ENCODE measurements at regions not wholly inside any gene's neighbourhood (a gene's known extent, or its start where the extent isn't known, plus 50 kb on each side); places are given as distances from the start of the nearest gene placed in this dataset.
"Not testable (repeated sequence)": the region's sequence is repeated elsewhere in the genome, so short reads cannot be mapped to it uniquely, and the experiment has no call there.

GRCh38 chrX:1103360-1103759 lies 109.1 kb downstream of the CRLF2 start:
- DNase-seq (ENCODE audit: low read depth, low spot score): no peak

DNA sequence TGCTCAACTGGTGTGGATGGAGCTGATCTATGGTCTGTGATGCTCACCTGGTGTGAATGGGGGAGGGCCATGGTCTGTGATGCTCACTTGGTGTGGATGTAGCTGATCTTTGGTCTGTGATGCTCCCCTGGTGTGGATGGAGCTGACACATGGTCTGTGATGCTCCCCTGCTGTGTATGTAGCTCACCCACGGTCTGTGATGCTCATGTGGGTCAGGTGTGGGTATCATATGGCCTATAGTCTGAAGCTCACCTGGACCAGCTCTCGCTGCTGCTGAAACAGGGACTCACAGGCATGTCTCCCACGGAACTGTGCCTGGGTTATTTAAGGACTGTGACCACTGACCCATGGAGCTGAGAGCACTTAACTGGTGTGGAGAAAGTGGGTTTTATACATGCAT lies 109.7 kb downstream of the CRLF2 start:
- no peak for DNase-seq (ENCODE audit: low read depth, low spot score)

DNA sequence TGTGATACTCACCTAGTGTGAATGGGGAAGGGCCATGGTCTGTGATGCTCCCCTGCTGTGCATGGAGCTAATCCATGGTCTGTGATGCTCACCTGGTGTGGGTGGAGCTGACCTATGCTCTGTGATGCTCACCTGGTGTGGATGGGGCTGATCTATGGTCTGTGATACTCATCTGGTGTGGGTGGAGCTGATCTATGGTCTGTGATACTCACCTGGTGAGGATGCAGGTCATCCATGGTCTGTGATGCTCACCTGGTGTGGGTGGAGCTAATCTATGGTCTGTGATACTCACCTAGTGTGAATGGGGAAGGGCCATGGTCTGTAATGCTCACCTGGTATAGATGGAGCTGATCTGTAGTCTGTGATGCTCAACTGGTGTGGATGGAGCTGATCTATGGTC lies 110.2 kb downstream of the CRLF2 start:
- not testable (repeated sequence) for DNase-seq (ENCODE audit: low read depth, low spot score)

DNA sequence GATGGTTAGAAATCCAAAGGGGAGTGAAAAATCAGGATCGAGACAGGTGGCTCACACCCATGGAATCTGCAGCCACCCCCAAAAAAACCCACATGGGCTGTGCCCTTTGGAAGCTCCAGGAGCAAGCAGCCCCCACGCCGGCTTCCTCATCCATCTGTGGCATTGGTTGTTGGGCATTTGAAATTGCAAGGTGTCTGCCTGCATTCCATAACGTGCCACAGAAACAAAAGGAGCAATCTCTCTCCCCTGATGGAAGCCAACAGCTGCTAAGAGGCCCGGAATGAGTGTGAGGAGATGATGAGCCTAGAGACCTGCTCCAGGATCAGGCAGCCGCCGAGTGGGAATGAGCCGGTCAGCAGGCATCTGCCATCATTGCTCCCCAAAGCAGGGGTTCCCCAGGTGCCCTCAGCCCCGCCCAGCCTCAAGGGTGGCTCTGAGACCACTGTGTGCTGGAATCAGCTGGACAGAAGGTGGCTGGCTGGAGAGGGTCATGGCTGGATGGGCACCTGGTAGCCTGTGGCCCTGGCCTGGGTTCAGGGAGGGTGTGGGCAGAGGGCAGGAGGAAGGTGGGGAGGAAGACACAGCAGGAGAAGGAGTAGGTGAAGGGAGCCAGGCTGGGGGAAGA lies 113.2 kb downstream of the CRLF2 start:
- no peak for DNase-seq (ENCODE audit: low read depth, low spot score)

DNA sequence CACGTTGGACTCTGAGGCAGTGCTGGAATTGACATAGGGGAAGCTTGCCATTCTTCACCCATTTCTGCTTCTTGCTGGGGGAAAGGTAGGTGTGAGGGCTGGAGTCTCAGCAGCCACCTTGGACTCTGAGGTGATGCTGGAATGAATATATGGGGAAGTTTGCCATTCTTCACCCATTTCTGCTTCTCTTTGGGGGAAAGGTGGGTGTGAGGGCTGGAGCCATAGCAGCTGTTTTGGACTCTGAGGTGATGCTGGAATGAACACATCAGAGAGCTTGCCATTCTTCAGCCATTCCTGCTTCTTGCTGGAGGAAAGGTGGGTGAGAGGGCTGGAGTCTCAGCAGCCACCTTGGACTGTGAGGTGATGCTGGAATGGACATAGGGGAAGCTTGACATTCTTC lies 115.1 kb downstream of the CRLF2 start:
- no peak for DNase-seq (ENCODE audit: low read depth, low spot score)

DNA sequence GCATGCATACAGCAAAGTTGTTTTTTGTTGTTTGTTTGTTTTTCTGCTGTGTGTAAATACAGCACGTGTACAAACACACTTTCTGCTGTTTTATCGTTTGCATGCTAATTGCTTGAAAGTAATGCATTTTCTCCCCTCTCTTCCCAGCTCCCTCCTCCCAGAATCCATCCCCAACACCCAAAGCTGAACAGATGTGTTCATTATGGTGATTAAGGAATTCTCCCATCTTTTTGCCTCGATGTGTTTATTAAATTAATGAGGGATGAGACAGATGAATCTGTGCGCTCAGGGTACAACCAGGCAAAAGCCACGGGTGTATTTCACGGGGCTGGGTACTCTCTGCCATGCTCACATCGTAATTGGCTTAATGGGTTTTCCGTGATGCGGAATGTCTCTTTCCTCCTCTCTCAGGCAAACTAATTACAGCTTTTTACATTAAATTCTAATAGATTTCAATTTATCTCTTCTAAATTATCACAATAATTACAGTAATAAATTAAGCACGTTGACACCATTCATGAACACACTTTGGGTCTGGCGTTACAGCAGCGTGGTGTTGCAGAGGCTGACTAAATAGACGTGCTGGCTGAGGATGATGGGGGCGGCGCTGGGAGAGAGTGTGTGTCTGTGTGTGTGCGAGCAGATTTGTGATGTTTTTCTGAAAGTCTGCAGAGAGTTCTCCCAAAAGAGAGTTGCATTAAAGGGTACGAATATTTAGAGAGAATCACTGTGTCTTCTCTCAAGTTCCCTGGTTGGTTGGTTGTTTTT lies 117.7 kb downstream of the CRLF2 start:
- DNase-seq (ENCODE audit: low read depth, low spot score): no peak

DNA sequence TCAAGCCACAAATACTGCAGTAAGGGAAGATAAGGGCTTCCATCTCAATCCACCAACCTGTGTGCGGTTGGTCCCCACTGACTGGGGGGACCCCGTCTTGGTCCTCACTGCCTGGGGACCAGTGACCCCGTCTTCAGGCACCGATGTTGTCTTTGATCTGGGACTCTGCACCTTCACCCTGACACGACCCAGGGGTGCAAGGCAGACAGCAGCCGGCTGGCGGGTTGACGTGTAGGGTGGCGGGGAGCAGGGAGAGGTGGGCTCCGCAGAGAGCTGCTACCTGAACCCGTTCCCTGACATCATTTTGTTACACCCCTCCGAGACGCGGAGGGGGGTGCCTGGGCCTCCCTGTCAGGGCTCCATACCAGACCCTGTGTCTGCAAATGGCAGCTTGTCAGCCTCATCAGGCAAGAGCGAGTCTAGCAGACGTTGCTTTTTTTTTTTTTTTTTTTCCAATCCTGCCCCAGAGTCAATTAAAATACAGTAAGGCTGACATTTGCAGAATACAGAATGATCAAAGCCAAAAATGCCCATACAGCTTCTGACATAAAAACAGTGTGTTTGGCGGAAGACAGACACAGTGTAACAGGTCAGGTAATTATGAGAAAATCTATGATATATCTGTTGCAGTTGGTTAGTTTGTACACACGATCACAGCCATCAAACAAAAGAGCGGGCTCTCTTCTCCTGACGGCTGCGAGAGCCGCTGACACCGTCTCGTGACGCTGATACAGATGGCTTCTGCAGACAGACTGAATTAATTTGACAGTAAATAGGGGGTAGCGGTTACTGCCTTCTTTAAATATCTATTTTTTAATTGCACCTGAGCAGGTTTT lies 118.6 kb downstream of the CRLF2 start:
- DNase-seq (ENCODE audit: low read depth, low spot score): no peak

DNA sequence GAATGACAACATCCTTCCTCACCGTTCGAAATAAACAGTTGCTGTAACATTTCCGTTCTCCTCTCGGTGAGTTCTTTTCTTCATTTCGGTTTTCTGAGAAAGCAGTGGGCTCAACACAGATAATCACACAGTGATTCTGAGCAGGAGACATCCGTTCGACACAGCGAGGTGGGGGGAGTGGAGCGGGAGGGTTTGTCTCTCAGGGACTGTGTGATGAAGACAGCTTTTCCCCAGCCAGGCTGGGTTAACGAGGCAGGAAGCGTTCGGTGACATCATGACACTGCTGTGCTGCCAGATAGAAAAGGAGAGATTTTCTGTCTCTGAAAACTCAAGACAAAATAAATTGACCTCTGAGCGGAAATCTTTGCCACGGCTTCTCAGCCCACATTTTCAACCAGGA lies 119.3 kb downstream of the CRLF2 start:
- no peak for DNase-seq (ENCODE audit: low read depth, low spot score)

GRCh38 chrX:1086444-1087409 lies 125.7 kb downstream of the CRLF2 start:
- no peak for DNase-seq (ENCODE audit: low read depth, low spot score)

DNA sequence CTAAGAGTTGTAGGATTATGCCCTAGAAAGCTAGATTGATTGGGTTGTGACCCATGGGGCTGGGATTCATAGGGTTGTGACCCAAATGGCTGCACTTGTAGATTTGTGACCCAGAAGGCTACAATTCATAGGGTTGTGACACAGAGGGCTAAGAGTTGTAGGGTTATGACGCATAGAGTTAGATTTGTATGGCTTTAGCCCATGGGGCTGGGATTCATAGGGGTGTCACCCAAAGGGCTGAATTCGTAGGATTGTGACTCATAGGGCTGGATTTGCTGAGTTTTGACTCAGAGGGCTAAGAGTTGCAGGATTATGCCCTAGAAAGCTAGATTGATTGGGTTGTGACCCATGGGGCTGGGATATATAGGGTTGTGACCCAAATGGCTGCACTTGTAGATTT lies 126.6 kb downstream of the CRLF2 start:
- not testable (repeated sequence) for DNase-seq (ENCODE audit: low read depth, low spot score)

DNA sequence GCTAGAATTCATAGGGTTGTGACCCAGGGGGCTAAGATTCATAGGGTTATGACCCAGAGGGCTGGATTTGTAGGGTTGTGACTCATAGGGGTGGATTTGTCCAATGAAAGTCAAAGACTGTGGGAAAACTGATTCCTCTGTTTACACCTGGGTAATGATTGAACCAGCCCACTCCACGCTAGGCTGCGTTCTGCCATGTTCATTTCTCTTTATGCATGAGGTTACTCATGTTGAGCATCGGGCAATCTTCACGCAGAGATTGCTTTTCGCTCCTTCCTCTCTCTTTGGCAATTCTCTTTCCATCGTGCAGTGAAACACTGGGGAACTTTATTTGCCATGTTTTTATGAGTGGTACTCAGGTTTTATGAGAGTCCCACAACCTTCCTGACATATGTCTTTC lies 127.8 kb downstream of the CRLF2 start:
- no peak for DNase-seq (ENCODE audit: low read depth, low spot score)

DNA sequence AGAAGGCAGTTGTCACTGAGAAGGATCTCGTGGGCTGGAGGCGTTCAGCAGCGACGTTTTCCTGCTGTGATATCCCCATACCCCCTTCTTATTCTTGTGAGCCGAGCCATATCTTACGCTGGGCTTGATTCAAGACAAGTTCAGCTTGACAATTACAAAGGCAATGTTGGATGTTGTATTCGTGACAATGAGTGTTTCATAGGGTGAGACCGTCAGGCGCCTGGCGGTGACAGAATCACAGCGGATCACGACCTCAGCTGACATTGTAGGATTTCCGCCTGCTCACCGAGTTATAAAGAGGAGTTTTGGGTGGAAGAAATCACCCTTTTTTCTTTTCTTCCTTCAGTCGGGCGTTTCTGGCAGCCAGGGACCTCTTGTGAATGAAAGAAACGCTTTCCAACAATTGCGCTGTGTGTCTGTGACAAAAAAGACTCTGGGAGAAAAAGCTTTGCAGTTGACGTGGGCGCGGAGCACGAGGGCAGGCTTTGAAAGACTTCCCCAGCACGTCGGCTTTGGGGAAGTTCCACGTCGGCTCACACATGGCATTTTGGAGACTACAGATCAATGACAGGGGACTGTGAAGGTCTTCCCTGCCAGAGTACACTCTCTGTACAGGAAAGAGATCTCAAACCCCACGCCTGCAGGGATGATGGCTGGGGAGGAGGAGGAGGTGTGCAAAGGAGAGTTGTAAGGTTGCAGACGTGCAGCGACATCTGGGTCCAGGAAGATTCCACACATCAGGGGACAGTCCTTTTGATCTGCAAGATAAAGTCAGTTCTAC lies 135.4 kb downstream of the CRLF2 start:
- peak; percentile 24 for DNase-seq (ENCODE audit: low read depth, low spot score)

GRCh38 chrX:1075741-1076140 lies 136.7 kb downstream of the CRLF2 start:
- no peak for DNase-seq (ENCODE audit: low read depth, low spot score)

GRCh38 chrX:1075156-1075555 lies 137.3 kb downstream of the CRLF2 start:
- no peak for DNase-seq (ENCODE audit: low read depth, low spot score)

GRCh38 chrX:1074755-1075154 lies 137.7 kb downstream of the CRLF2 start:
- DNase-seq (ENCODE audit: low read depth, low spot score): no peak

- DNase-seq (ENCODE audit: low read depth, low spot score): no peak
These were observed 138.3 kb downstream of the CRLF2 start for GRCh38 chrX:1074172-1074571.

DNA sequence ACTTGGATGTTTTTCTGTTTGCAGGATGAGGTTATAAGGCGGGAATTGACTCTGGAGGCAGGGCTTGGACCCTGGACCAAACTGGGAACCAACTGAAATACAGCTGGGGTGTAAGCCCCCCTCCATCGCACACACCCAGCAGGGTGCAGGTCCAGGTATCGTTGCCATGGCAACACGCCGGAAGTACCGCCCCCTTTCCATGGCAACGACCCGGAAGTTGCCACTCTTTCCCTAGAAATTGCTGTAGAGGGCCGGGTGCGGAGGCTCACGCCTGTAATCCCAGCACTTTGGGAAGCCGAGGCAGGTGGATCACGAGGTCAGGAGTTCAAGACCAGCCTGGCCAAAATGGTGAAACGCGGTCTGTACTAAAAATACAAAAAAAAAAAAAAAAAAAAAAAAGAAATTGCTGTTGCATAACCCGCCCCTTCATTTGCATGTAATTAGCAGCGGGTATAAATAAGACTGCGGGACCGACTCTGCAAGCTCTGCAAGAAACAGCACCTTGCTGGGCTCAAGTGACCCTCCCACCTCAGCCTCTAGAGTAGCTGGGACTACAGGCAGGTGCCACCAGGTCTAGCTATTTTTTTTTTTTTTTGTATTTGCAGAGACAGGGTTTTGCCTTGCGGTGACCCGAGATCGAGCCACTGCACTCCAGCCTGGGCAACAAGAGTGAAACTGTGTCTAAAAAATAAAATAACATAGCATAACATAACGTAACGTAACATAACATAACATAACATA lies 139.6 kb downstream of the CRLF2 start:
- peak; percentile 94 for DNase-seq (ENCODE audit: low read depth, low spot score)

- DNase-seq (ENCODE audit: low read depth, low spot score): no peak
These were observed 141.1 kb downstream of the CRLF2 start for GRCh38 chrX:1071351-1071750.

DNA sequence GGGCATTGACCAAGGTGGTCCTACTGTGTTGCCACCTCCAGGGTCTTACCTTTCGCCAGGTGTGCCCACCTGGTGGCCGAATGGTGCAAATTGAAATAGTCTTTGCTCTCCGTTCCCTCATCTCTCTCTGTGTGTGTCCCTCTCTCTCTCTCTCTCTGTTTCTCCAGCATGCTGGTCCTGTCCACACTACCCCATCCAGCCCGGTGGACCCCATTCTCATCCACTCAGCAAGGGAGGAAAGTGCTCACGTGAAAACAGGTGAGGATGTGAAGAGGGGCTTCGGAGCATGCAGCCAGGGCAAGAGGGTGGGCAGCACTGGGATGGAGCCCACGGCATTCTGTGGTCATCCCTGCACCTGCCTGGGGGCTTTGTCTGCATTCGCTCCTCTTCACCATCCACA lies 150.1 kb downstream of the CRLF2 start:
- DNase-seq (ENCODE audit: low read depth, low spot score): no peak

GRCh38 chrX:1060562-1060960 lies 151.9 kb downstream of the CRLF2 start:
- no peak for DNase-seq (ENCODE audit: low read depth, low spot score)
